ENCODE measurements at regions not wholly inside any gene's neighbourhood (a gene's known extent, or its start where the extent isn't known, plus 50 kb on each side); places are given as distances from the start of the nearest gene placed in this dataset.

GRCh38 chr2:2668681-2669265 is 337.7 kb upstream of the MYT1L start:
- TF ChIP-seq CTCF (conservative IDR thresholded peaks at IDR 0.05) = no peak
- no peak for TF ChIP-seq EZH2 (IDR thresholded peaks at IDR 0.05; ENCODE audit: low read depth)

All from PC-9 (cell line).